BE2C (cell line): ENCODE measurements at regions not wholly inside any gene's neighbourhood (a gene's known extent, or its start where the extent isn't known, plus 50 kb on each side); places are given as distances from the start of the nearest gene placed in this dataset.

Experiments
- DNase-seq: peaks from one replicate; pipeline ENCODE4 v3.0.0-alpha.2; 2020
- H3K27me3 ChIP-seq: fragments of 250-450 bp; sonication (Bioruptor Pico); 2 replicates; pipeline ENCODE4 v1.5.1; 2020; ENCODE audit warnings: mild to moderate bottlenecking
- H3K36me3 ChIP-seq: fragments of 250-450 bp; sonication (Bioruptor Pico); 2 replicates; pipeline ENCODE4 v1.5.1; 2020; ENCODE audit warnings: mild to moderate bottlenecking
- H3K4me1 ChIP-seq: fragments of 250-450 bp; sonication (Bioruptor Pico); 2 replicates; pipeline ENCODE4 v1.5.1; 2020
- H3K4me3 ChIP-seq: 2 replicates; pipeline ENCODE4 v1.5.1; 2011; ENCODE audit warnings: low read depth, low read length
- H3K9me3 ChIP-seq: fragments of 250-450 bp; sonication (Bioruptor Pico); 2 replicates; pipeline ENCODE4 v1.5.1; 2020
- CTCF ChIP-seq: IDR thresholded peaks from 2 replicates; pipeline ENCODE4 v1.5.1; 2012; ENCODE audit warnings: mild to moderate bottlenecking, low read depth, low read length

- TF ChIP-seq CTCF: no peak
- no peak overlapping the region for H3K4me3 ChIP-seq
- DNase-seq: no peak
- H3K9me3 ChIP-seq: no peaks in the 10 kb centered on the region
- H3K36me3 ChIP-seq: no peaks in the 10 kb centered on the region
- no peaks in the 10 kb centered on the region for H3K4me1 ChIP-seq
- no peaks in the 10 kb centered on the region for H3K27me3 ChIP-seq
Observed at GRCh38 chr1:82162486-82163420, 362.0 kb downstream of the ADGRL2 start.

GRCh38 chr1:82161700-82162141 lies 361.0 kb downstream of the ADGRL2 start:
- H3K27me3 ChIP-seq: no peaks in the 10 kb centered on the region
- DNase-seq: no peak
- no peaks in the 10 kb centered on the region for H3K36me3 ChIP-seq
- no peaks in the 10 kb centered on the region for H3K4me1 ChIP-seq
- no peak for TF ChIP-seq CTCF
- H3K9me3 ChIP-seq: no peaks in the 10 kb centered on the region
- no peak overlapping the region for H3K4me3 ChIP-seq

GRCh38 chr1:82160903-82161302 lies 360.2 kb downstream of the ADGRL2 start:
- H3K4me3 ChIP-seq: no peak overlapping the region
- no peak for TF ChIP-seq CTCF
- no peaks in the 10 kb centered on the region for H3K9me3 ChIP-seq
- DNase-seq: no peak
- no peaks in the 10 kb centered on the region for H3K4me1 ChIP-seq
- H3K27me3 ChIP-seq: no peaks in the 10 kb centered on the region
- no peaks in the 10 kb centered on the region for H3K36me3 ChIP-seq

- H3K36me3 ChIP-seq: no peaks in the 10 kb centered on the region
- H3K27me3 ChIP-seq: no peaks in the 10 kb centered on the region
- H3K4me3 ChIP-seq: no peak overlapping the region
- H3K9me3 ChIP-seq: no peaks in the 10 kb centered on the region
- DNase-seq: no peak
- H3K4me1 ChIP-seq: no peaks in the 10 kb centered on the region
- TF ChIP-seq CTCF: no peak
Observed at GRCh38 chr1:82160036-82160435, 359.3 kb downstream of the ADGRL2 start.

GRCh38 chr1:82158981-82159380 lies 358.2 kb downstream of the ADGRL2 start:
- Histone ChIP-seq H3K27me3 (no peaks in the 10 kb centered on the region), H3K9me3 (no peaks in the 10 kb centered on the region), H3K4me1 (no peaks in the 10 kb centered on the region), H3K36me3 (no peaks in the 10 kb centered on the region), H3K4me3 (no peak overlapping the region)
- no peak for TF ChIP-seq CTCF
- DNase-seq: no peak

- TF ChIP-seq CTCF: no peak
- Histone ChIP-seq H3K36me3 (no peaks in the 10 kb centered on the region), H3K4me1 (no peaks in the 10 kb centered on the region), H3K27me3 (no peaks in the 10 kb centered on the region), H3K9me3 (no peaks in the 10 kb centered on the region), H3K4me3 (no peak overlapping the region)
- no peak for DNase-seq
Observed at GRCh38 chr1:82154219-82154970, 353.7 kb downstream of the ADGRL2 start.
